Sciatic nerve (tissue), 2 donors: ENCODE measurements at regions not wholly inside any gene's neighbourhood (a gene's known extent, or its start where the extent isn't known, plus 50 kb on each side); places are given as distances from the start of the nearest gene placed in this dataset.
"Not testable (repeated sequence)": the region's sequence is repeated elsewhere in the genome, so short reads cannot be mapped to it uniquely, and the experiment has no call there.

Source experiments
- ATAC-seq: fragments of 200-7000 bp; cut with Tn5 transposase; one replicate; pipeline ENCODE4 v1.9.1; 2020; ENCODE audit warnings: mild to moderate bottlenecking, moderate library complexity
- DNase-seq: peaks from one replicate; pipeline ENCODE4 v3.0.0-alpha.2; 2020; ENCODE audit warnings: low spot score
- intact Hi-C: fragments of 100-400 bp; cut with DNase I; formaldehyde crosslinking; loops from one replicate; pipeline ENCODE4 v1.14.2; 2022
- donor health status: DM: no; HTN: no; CAD: no.
- donor health status: DM: no; HTN: no; CAD: no.

DNA sequence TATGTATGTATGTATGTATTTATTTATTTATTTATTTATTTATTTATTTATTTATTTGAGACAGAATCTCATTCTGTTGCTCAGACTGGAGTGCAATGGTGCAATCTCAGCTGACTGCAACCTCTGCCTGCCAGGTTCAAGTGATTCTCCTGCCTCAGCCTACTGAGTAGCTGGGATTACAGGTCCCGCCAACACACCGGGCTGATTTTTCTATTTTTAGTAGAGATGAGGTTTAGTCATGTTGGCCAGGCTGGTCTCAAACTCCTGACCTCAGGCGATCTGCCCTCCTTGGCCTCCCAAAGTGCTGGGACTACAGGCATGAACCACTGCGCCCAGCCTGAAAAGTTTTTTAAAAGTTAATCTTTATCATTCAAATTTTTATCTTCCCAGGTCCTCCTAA, 532.9 kb upstream of the SMIM21 start:
- intact Hi-C loops, ATAC-seq: not testable (repeated sequence)

DNA sequence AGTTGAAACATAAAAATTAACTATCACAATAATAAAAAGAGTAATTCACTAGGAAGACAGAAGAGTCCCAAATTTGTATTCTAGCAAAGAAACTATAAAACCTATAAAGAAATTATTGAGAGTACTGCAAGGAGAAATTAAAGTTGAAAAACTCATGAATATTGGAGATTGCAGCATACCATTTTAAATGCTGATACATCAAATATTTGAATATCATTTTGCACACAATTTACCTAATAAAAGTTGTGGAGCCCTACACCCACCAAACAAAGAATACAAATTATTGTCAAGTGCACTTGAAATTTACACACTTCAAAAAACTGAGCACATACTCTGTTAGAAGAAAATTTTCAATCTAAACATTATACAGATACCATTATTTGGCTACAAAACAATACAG, 531.6 kb upstream of the SMIM21 start:
- ATAC-seq (no peak), DNase-seq (no peak)
- intact Hi-C loops, result no loop called here

More for the DNA sequence above, 532.9 kb upstream of the SMIM21 start:
- DNase-seq, result not testable (repeated sequence)

DNA sequence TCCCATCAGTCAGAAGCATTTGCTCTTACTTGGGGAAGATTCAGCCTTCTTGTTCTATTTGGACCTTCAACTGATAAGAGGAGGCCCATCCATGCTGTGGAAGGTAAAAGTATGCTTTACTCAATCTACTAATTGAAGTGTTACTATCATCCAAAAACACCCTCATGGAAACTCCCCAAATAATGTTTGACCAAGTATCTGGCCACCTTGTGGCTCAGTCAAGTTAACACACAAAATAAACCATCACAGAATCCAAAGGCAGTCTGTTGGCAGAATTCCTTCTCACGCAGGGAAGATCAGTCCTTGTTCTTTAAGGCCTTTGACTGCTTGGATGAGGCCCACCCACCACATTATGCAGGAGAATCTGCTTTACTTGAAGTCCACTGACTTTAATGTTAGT, 531.2 kb upstream of the SMIM21 start:
- ATAC-seq (no peak), DNase-seq (no peak)
- intact Hi-C loops, result no loop called here

DNA sequence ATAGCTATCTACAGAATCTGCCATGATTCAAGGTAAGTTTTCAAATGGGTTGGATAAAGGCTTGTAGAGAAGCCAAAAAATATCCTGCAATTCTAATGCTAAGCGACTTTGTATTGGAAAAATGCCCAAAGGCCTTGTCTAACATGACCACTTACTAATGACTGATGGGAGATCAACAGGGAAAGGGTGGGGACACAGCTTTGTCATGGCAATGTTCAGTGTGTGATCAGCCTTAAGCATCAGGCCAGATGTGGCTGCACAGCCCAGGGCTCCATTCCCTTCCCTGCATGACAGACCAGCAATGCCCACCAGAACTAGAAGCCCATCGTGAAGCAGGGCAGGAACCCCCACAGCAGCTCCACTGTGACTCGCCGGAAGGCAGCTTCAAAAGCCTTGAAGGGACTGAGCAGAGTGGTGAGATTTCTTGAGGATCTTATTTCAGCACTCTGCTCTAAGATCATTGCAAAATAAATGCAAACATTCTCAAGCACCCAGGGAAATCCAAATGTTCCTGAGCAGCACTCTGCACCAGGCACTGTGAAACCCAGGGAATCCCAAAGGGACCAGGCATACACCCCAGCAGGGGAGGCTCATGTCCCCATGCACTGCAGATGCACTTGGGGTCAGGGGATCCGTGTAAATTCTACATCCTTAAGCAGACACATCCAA, 517.9 kb upstream of the SMIM21 start:
- intact Hi-C loops, result no loop called here
- ATAC-seq (no peak), DNase-seq (no peak)

DNA sequence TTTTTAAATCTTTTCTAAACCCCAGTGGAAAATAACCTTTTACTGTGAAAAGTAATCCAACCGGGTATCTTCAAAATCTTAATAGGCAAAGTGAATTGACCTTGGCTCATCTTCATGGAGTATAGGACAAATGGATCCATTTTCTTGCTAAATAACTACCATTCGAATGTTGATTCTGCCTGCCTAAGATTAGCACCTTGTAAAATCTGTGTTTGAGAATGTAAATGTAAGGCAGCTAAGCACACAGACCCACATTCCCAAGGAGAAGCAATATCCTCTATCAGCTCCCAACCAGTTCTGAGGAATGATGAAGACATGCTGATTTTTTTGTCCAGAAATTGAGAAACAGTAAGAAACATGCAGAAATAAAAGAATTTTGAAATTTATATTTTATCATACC, 509.8 kb upstream of the SMIM21 start:
- intact Hi-C loops, result no loop called here
- no peak for ATAC-seq
- no peak for DNase-seq

DNA sequence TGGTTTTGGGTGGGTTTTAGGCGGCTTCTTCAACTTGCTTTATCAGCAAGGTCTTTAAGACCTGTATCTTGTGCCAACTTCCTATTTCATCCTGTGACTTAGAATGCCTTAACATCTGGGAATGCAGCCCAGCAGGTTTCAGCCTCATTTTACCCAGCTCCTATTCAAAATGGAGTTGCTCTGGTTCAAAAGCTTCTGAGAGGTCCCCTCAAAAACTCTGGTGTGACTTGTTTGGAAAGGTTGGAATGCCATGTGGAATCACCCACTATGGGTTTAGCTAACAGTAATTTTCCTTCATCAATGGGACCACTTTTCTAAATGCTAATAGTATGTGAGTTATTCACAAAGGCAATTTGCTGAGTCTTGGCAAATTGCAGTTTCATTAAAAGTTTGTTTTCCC, 509.4 kb upstream of the SMIM21 start:
- ATAC-seq, result no peak
- intact Hi-C loops, result no loop called here
- DNase-seq, result no peak

DNA sequence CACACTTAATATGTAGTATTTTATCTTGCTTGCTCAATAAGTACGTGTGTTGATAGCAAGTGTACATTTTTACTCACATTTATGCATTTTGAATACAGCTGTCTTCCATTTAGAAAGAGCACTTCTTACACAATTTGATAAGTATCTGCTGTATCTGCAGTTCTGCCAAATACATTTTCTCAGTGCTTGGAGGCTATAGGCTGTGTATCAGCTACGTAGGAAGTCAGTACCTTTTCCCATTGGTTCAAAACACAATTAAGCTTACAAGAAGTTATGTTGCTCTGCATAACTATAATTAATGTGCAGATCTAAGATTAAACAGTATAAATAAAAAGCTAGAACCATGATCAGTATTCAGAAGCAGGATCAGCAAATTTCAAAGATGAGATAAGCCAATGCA, 503.6 kb upstream of the SMIM21 start:
- ATAC-seq (no peak), DNase-seq (no peak)
- intact Hi-C loops, result no loop called here

DNA sequence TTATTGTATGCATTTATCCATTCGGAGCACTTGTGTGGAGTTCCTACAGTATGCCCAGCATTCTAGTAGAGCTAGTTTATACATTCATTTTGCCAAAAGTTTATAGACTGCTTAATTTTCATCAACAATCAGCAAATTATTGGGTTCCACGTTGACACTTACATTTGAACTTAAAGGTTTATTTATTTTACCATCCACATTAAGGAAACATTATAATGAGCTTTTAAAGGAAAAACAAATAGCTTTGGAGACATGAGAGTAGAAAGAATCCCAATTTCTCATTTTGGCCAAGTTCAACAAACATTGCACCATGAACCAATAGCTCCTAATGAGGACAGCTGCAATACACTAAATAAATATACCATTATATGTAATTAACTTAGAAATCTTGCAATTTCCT, 501.2 kb upstream of the SMIM21 start:
- ATAC-seq (no peak), DNase-seq (no peak)
- intact Hi-C loops, result no loop called here

DNA sequence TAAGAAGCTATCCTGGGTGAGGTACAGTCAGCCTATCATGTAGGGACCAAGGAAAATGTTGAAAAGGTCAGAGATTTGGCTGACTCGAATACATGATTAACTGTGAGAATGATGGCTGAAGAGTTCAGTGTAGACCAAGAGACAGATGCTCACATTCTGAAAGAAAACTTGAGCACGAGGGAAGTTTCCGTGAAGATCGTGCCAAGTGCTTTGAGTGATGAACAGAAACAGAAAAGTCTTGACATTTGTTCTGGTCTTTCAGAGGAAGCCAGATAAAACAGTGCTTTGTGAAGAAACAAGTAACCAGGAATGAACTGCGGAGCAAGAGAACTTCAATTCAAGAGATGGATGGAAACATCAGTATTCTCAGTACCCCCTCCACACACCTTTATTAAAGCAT, 500.3 kb upstream of the SMIM21 start:
- ATAC-seq (peak; percentile 40), DNase-seq (no peak)
- intact Hi-C loops, result no loop called here

DNA sequence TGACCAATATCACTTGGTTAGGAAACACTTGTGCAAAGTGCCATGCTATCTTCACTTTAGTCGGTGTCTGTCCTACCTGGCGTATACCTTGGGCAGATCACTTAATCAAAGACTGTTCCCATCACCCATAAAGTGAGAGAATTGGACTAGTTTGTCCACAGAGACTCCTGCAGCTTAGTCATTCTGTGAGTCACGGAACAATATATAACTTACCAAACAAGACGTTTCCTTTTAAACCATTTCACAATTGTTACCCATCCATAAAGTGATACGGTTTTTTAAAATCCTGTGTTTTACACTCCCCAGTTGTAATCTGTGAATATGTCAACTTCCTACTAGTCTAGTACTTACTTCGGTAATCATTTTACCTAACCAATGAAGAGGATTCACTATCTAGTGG, 499.3 kb upstream of the SMIM21 start:
- ATAC-seq (no peak), DNase-seq (no peak)
- intact Hi-C loops, result no loop called here

DNA sequence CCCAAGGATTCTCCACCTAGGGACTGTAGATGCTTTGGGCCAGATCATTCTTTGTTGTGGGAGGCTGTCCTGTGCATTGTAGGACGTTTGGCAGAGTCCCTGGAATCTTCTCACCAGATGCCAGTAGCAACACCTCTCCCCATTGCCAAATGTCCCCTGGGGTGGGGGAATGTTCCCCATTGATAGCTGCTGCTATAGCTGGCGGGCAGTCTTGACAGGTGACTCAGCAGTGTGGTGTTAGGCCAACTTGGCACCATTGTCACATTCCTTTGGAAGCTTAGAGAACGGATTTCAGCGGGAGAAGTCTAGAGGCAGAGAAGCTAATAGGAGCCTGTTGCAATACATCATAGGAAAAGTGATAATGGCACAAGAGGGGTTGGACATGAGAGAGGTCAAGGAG, 495.7 kb upstream of the SMIM21 start:
- ATAC-seq (peak; percentile 93), DNase-seq (no peak)
- intact Hi-C loops, result no loop called here

DNA sequence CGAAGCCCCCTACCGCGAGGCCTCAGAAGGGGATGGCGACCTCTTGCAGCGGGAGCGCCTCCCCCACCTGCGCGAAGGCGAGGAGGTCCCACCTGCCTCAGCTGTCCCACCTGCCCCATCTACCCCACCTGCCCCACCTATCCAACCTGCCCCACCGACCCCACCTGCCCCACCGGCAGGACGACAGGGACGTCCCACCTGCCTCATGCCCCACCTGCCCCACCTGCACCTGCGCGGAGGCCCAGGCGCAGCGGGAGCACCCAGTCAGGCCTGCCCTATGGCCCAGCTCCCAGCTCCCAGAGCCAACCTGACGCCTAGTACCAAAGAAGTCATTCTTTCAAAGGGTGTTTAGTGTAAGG, 489.1 kb upstream of the SMIM21 start:
- DNase-seq (no peak), ATAC-seq (peak; percentile 39)
- intact Hi-C loops, result no loop called here

DNA sequence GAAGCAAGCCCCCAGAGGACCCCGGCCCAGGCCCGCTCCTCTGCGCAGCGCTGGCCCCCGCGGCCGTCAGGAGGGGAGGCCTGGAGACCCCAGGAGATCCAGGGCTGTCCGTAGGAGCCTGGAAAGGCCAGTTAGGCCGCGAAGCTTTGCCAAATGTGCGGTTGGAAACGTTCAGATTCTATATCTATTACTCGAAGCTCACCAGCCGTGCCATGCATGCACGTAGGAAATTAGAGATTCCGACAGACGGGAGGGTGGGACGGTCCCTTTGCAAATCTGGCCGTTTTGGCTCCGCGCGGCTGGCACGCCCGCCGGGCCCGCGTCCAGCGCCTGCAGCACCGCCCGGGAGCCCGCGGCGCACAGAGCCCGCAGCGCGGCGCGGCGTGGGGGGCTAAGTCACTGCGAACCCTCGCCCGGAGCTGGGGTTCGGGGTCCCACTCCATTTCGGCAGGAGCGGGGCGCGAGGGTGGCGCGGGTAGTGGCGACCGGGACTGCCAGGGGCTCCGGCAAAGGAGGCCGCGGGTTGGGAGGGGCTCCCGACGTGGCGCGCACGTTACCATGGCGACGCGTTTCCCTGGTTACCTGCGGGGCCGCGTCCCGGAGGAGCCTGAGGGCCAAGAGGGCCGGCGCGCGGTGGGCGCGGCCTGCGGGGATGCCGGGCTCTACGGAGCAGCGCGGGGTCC, 488.6 kb upstream of the SMIM21 start:
- DNase-seq (peak; percentile 70), ATAC-seq (peak; percentile 73)
- intact Hi-C loops, result no loop called here

DNA sequence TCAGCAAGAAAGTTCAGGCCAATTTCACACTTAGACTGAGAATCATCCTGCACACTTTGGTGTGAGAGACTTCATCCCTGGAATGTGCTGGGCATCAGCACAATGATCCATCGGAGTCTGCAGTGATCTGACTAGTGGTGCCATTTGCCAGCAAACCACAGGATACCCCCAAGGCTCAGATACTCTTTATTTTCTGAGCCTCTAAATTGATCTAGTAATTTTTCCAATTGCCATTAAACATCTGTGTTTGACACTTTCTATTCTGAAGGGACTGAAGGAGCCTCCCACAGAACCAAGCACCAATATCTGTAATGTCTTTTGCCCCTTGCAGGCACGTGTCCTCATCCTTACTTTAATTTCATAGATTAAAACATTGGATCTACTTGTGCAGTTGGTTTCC, 485.3 kb upstream of the SMIM21 start:
- no peak for DNase-seq
- intact Hi-C loops, result no loop called here

DNA sequence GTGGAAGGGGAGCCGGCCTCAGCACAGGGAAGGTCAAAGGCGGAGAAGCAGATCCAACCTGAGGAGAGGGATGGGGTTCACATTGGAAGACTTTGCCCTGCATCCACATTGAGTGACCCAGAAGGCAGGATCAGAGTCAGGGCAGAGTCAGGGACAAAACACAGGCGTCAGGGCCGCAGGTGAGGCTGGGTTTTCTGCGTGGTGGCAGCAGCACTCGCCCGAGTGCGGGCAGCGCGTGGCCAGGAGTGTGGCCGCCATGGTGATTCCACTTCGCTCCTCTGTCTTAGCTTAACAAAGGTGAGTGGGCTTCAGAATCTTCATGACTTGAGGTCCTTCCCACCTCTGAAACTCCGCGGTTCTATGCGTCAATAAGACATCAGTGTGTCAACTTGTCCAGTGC, 476.9 kb upstream of the SMIM21 start:
- DNase-seq (no peak), ATAC-seq (no peak)
- intact Hi-C loops, result no loop called here

More for the DNA sequence above, 485.3 kb upstream of the SMIM21 start:
- no peak for ATAC-seq

DNA sequence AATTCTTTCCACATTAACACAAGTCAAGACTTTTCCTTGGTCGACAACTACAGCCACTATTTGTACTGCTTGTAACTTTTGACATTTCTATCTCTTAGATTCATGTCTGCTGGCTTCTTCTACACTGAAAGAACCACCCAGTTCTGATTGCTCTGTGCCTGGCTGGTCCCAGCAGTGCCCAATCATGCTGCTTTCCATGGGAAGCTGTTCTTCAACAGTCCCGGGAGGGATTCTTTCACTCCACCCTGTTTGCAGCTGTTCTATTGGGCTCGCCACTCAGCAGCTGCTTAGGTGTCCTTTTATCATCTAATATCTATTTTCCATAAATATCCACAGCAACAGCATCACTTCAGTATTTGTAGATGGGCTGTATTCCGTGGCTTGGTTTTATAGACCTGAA, 471.1 kb upstream of the SMIM21 start:
- ATAC-seq, result no peak
- intact Hi-C loops, result no loop called here
- no peak for DNase-seq

DNA sequence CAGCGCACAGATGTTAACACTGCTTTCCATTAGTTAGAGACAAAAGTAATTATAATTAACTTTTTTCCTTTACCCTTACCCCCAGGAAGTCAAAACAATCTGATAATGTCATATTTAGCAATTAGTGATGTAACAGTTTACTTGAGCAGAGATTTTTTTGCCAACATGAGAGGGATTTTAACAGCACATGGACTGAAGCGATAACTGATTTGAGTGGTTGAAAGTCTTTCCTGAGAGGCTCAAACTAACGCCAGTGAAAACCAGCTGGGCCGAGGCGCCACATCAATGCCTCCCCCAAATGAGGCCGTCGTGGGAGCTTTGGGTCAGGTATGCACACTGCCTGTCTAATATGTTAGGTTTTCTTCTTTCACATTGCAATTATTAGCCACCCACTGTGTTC, 469.9 kb upstream of the SMIM21 start:
- no peak for ATAC-seq
- DNase-seq, result no peak
- intact Hi-C loops, result no loop called here

DNA sequence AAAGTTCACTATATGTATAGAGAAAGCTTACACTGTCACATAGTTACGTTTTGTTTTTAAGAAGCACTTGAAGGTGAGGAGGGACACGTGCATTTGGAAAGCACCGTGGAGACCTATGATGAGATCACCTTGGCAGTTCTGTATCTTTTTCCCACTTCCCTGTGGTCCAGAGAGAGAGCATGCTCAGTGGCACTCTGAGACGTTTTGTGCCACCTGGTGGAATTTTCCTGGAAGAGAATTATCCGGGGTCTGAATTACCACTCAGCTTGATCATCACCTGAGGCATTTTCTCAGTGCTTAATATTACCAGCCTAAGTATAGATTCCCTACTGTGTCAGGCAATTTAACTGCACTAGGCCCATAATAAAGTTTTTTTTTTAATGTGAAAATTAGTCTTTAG, 469.4 kb upstream of the SMIM21 start:
- DNase-seq, result no peak
- no peak for ATAC-seq
- intact Hi-C loops, result no loop called here

DNA sequence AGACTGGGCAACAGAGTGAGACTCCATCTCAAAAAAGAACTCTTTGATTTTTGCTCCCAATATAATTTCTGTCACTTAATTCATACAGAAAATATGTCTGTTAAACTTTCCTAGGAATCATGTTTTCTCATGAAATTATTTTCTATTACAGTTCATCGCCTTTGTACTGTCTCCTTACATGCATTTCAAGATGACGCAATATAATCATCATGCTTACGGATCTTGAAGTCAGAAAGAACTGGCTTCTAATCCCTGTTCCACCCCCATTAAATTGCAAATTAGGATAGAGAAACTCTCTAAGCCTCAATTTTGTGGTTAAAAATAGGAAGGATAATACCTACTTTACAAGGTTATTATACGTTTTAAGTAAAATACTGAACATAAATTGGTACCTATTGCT, 467.6 kb upstream of the SMIM21 start:
- DNase-seq, result no peak
- no peak for ATAC-seq
- intact Hi-C loops, result no loop called here

DNA sequence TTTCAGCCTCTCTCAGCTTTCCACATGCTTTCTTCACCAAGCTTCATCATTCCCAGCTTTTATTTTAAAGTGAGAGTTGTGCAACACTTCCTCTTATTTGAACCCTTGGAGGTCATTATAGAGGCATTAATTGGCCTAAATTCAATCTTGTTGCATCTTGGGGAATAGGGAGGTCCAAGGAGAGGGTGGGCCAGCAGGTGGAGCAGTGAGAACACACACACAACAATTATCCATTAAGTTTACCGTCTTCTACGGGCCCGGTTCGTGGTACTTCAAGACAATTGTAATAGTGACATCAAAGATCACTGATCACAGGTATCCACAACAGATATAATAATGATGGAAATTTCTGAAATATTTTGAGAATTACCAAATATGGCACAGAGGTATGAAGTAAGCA, 457.2 kb upstream of the SMIM21 start:
- ATAC-seq (no peak), DNase-seq (no peak)
- intact Hi-C loops, result no loop called here

DNA sequence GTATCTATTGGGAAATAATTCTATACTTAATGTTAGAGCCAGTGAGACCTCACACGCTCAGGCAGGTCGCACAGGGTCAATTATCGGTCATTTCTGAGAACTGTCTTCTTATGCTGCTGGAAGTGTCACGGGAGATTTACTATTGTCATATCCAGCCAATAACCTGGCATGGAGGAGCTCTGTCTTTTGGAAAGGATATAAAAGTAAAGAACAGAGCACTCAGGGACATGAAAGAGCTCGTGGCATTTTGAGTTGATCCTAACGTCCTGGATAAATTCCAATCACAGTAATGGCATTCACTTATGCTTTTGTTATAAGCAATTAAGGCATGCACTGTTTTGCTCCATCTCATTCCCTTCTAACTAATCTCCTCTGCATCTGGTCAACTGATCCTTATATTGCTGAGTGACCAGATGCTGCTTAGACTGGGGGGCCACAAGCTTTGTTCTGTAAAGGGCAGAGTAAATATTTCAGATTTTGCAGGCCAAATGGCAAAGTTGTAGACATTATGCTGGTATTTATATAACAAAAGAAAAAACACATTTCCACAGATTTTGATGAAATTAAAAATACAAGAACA, 453.5 kb upstream of the SMIM21 start:
- ATAC-seq (no peak), DNase-seq (no peak)
- intact Hi-C loops, result no loop called here
